Hepatocyte (in vitro differentiated cells): ENCODE measurements at regions not wholly inside any gene's neighbourhood (a gene's known extent, or its start where the extent isn't known, plus 50 kb on each side); places are given as distances from the start of the nearest gene placed in this dataset.

ENCODE experiments used
- DNase-seq: peaks from one replicate; pipeline ENCODE4 v3.0.0-alpha.2; 2016; ENCODE audit warnings: low spot score
- H2AFZ ChIP-seq: fragments of 200-600 bp; sonication (generic); 2 replicates; pipeline ENCODE4 v1.6.0; 2016; ENCODE audit warnings: antibody characterized with exemption, mild to moderate bottlenecking
- H3K27ac ChIP-seq: fragments of 200-600 bp; sonication (generic); 2 replicates; pipeline ENCODE4 v1.5.1; 2016; ENCODE audit warnings: mild to moderate bottlenecking
- H3K27me3 ChIP-seq: fragments of 200-600 bp; sonication (generic); 2 replicates; pipeline ENCODE4 v1.6.1; 2016
- H3K36me3 ChIP-seq: fragments of 200-600 bp; sonication (generic); replicated peaks from 2 replicates; pipeline ENCODE4 v1.5.1; 2016; ENCODE audit warnings: low read depth; ENCODE audit not compliant: insufficient read depth
- H3K4me1 ChIP-seq: fragments of 200-600 bp; sonication (generic); 2 replicates; pipeline ENCODE4 v1.5.1; 2016; ENCODE audit warnings: mild to moderate bottlenecking, moderate library complexity; ENCODE audit not compliant: insufficient read depth
- H3K4me2 ChIP-seq: fragments of 200-600 bp; sonication (generic); 2 replicates; pipeline ENCODE4 v1.6.0; 2016
- H3K4me3 ChIP-seq: fragments of 200-600 bp; sonication (generic); 2 replicates; pipeline ENCODE4 v1.5.1; 2016; ENCODE audit warnings: mild to moderate bottlenecking
- H3K79me2 ChIP-seq: fragments of 200-600 bp; sonication (generic); 2 replicates; pipeline ENCODE4 v1.6.0; 2017; ENCODE audit warnings: mild to moderate bottlenecking
- H3K9me2 ChIP-seq: fragments of 200-600 bp; sonication (generic); replicated peaks from 2 replicates; pipeline ENCODE4 v1.6.0; 2017; ENCODE audit warnings: mild to moderate bottlenecking; ENCODE audit not compliant: insufficient read depth
- H3K9me3 ChIP-seq: fragments of 200-600 bp; sonication (generic); 2 replicates; pipeline ENCODE4 v1.5.1; 2016; ENCODE audit warnings: low read depth, mild to moderate bottlenecking
- H4K20me1 ChIP-seq: fragments of 200-600 bp; sonication (generic); 2 replicates; pipeline ENCODE4 v1.6.0; 2016; ENCODE audit warnings: mild to moderate bottlenecking; ENCODE audit not compliant: insufficient read depth, poor library complexity, severe bottlenecking
- CTCF ChIP-seq: fragments of 200-600 bp; sonication (generic); IDR thresholded peaks from 2 replicates; pipeline ENCODE4 v1.5.1; 2016; ENCODE audit warnings: antibody characterized with exemption, mild to moderate bottlenecking; ENCODE audit not compliant: poor library complexity
- EZH2 ChIP-seq: fragments of 200-600 bp; sonication (generic); IDR thresholded peaks from 2 replicates; pipeline ENCODE4 v1.6.1; 2016; ENCODE audit warnings: antibody characterized with exemption, mild to moderate bottlenecking, borderline replicate concordance
- EZH2phosphoT487 ChIP-seq: fragments of 200-600 bp; sonication (generic); IDR thresholded peaks from one replicate; pipeline ENCODE4 v1.6.1; 2018; ENCODE audit warnings: antibody characterized with exemption, mild to moderate bottlenecking, low read depth, moderate library complexity; ENCODE audit not compliant: unreplicated experiment, severe bottlenecking
- WGBS: methylation state at CpG from one replicate; pipeline ENCODE4 v1.1.6; 2016; ENCODE audit warnings: low lambda C conversion rate; ENCODE audit errors: missing lambda C conversion rate; 5-methylcytosine and 5-hydroxymethylcytosine counted together

GRCh38 chr15:95604634-95605036, 725.9 kb upstream of the NR2F2 start:
- Histone ChIP-seq H3K27ac (no peak overlapping the region), H3K79me2 (no peaks in the 10 kb centered on the region), H3K4me3 (no peak overlapping the region), H3K9me2 (no peaks in the 10 kb centered on the region), H4K20me1 (no peaks in the 10 kb centered on the region), H3K9me3 (no peaks in the 10 kb centered on the region), H3K4me1 (peaks cover 4% of the 10 kb centered on the region), H2AFZ (no peak overlapping the region), H3K36me3 (no peaks in the 10 kb centered on the region), H3K27me3 (no peaks in the 10 kb centered on the region), H3K4me2 (no peak overlapping the region)
- TF ChIP-seq EZH2phosphoT487 (peak; percentile 61), CTCF (no peak)
- 63% methylated on average over 1 of the region's 1 CpG for WGBS
- DNase-seq, result peak; percentile 44

- no peaks in the 10 kb centered on the region for H3K9me2 ChIP-seq
- no peaks in the 10 kb centered on the region for H3K79me2 ChIP-seq
- peaks cover 4% of the 10 kb centered on the region for H3K4me1 ChIP-seq
- H3K9me3 ChIP-seq, result no peaks in the 10 kb centered on the region
- H3K36me3 ChIP-seq, result no peaks in the 10 kb centered on the region
- H3K27me3 ChIP-seq, result no peaks in the 10 kb centered on the region
- H4K20me1 ChIP-seq, result no peaks in the 10 kb centered on the region
- H3K4me3 ChIP-seq, result no peak overlapping the region
- no peak overlapping the region for H3K27ac ChIP-seq
- H2AFZ ChIP-seq, result no peak overlapping the region
- TF ChIP-seq CTCF (no peak), EZH2 (no peak), EZH2phosphoT487 (no peak)
- no peak overlapping the region for H3K4me2 ChIP-seq
- no peak for DNase-seq
Measured at GRCh38 chr15:95605098-95605497, 725.4 kb upstream of the NR2F2 start.

GRCh38 chr15:95606551-95606950, 723.9 kb upstream of the NR2F2 start:
- no peaks in the 10 kb centered on the region for H3K36me3 ChIP-seq
- no peak overlapping the region for H2AFZ ChIP-seq
- H3K4me1 ChIP-seq, result peaks cover 4% of the 10 kb centered on the region
- no peaks in the 10 kb centered on the region for H3K9me3 ChIP-seq
- no peak for DNase-seq
- H3K79me2 ChIP-seq, result no peaks in the 10 kb centered on the region
- no peak overlapping the region for H3K4me3 ChIP-seq
- H4K20me1 ChIP-seq, result no peaks in the 10 kb centered on the region
- no peaks in the 10 kb centered on the region for H3K27me3 ChIP-seq
- H3K4me2 ChIP-seq, result no peak overlapping the region
- H3K9me2 ChIP-seq, result no peaks in the 10 kb centered on the region
- no peak overlapping the region for H3K27ac ChIP-seq
- TF ChIP-seq CTCF, result no peak
- 98% methylated on average over 2 of the region's 2 CpGs for WGBS

GRCh38 chr15:95608371-95608770, 722.1 kb upstream of the NR2F2 start:
- Histone ChIP-seq H3K79me2 (no peaks in the 10 kb centered on the region), H3K9me2 (no peaks in the 10 kb centered on the region), H2AFZ (no peak overlapping the region), H3K4me1 (peaks cover 4% of the 10 kb centered on the region), H3K27me3 (no peaks in the 10 kb centered on the region), H3K27ac (no peak overlapping the region), H3K4me3 (no peak overlapping the region), H3K9me3 (no peaks in the 10 kb centered on the region), H3K36me3 (no peaks in the 10 kb centered on the region), H3K4me2 (no peak overlapping the region), H4K20me1 (no peaks in the 10 kb centered on the region)
- WGBS, result 85% methylated on average over 4 of the region's 4 CpGs
- TF ChIP-seq EZH2 (no peak), CTCF (no peak), EZH2phosphoT487 (no peak)
- no peak for DNase-seq
